CD4-positive, alpha-beta T cell treated with Interleukin-6 for 4 hours (primary cell): ENCODE measurements at regions not wholly inside any gene's neighbourhood (a gene's known extent, or its start where the extent isn't known, plus 50 kb on each side); places are given as distances from the start of the nearest gene placed in this dataset.

Experiments
- DNase-seq: peaks from one replicate; pipeline ENCODE4 v3.0.0-alpha.2; 2020; ENCODE audit warnings: mixed read lengths

GRCh38 chr5:38207343-38207742, 51.0 kb upstream of the EGFLAM start:
- DNase-seq, result no peak

GRCh38 chr5:38202741-38203140, 55.6 kb upstream of the EGFLAM start:
- DNase-seq, result no peak

DNA sequence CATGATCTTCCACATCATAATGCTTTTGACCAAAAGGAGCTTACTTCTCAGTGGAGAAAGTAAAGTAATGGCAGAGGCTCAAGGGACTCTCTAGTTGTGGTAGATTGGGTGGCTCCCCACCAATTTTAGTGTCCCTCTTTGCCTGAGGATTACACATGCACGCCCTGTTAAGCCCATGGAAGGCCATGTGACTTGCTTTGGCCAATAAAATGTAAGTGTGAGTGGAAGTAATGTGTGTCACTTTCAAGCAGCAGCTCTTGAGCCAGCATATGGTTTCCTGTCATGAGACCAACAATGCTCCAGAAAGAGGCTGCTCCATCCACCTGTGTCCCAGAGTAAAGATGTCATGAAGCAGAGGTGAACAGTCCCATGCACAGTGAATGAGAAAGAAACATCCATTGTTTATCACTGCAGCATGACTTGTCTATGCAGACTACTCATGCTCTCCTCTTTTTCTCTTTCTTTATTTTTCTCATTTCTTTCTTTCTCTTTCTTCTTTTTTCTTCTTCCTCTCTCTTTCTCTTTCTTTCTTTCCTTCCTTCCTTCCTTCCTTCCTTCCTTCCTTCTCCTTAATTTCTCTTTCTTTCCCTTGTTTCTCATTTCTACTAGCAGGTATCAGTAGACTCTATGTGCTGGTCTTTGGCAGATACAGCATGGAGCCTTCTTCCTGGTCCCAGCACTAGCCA, 57.3 kb upstream of the EGFLAM start:
- no peak for DNase-seq

- no peak for DNase-seq
Measured at GRCh38 chr5:38197118-38197517, 61.2 kb upstream of the EGFLAM start.

DNA sequence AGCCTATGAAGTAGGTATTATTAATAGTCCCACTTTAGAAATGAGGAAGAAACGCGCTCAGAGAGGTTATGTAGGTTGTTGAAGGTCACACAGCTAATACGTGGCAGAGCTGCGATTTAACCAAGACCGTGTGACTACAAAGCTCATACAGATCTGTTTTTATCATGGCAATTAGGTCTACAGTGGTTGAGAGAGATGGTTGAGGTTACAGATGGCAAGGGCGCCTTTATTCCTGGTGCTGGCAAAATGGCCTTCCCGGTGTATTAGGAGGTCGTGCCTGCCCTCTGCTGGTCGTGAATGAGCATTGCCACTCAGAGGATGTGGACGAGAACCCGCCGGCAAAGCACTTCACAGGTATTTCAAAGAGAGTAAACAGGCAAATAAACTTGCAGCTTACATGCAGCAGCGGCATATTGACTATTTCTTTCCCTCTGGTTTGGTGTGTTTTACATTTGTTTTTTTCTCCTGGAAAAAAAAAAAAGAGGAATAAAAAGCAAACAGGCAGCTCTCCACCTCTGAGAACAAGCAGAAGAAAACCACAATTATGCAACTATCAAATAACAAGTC, 65.3 kb upstream of the EGFLAM start:
- DNase-seq, result peak; percentile 47

GRCh38 chr5:38191693-38192092, 66.7 kb upstream of the EGFLAM start:
- no peak for DNase-seq

DNA sequence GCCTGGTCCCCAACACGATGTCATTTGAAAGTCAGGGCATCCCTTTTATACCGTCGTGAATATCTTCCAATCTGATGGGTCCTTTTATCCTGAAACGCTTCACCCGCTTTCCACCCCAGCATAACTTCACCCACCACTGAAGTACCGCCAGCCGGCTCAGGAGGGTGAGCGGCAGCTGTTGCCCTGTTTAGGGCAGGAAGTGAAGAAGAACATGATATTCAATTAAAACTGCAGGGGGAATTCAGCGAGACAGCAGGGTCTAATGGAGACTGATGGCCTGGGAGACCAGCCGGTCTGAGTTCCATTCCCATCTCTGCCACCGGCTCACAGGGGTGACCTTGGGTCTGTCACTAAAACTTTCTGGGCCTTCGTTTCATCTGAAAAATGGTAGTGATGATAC, 68.2 kb upstream of the EGFLAM start:
- no peak for DNase-seq

DNA sequence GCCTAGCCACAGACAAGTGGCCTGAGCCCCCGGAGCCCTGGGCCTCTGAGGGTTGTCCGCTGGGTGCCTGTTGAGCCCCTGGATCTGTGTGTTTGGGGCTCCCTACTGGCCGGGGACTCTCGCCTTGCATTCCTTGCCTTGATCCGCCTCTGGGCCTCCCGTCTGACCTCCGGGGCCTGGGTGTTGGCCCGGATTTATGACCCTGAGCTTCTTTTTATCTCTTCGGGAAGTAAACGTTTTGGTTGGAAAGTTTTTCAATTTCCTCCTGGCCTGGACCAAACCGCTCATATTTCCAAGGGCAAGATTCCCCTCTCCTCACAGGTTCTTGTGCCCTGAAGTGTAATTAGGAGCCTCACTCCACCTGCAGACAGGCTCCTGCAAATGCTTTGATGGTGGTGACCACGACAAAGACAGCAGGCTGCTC, 69.3 kb upstream of the EGFLAM start:
- no peak for DNase-seq

DNA sequence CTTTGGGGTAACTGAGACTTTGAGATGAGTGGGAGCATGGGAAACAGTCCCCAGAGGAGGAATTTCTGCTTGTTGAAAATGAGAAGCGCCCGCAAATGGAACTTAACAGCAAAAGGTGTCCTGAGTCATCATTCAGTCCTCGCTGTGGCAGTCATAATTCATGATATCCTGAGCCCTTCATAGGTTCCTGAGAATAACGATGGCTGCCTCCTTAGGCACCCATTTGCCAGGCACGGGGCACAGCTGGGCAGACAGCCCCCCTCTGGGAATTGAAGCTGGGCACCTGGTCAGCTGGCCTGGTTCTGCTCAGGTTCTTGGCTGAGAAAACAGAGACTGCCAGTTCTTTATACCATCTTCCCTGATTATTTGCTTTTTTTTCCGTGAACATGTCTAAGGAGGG, 69.8 kb upstream of the EGFLAM start:
- no peak for DNase-seq

DNA sequence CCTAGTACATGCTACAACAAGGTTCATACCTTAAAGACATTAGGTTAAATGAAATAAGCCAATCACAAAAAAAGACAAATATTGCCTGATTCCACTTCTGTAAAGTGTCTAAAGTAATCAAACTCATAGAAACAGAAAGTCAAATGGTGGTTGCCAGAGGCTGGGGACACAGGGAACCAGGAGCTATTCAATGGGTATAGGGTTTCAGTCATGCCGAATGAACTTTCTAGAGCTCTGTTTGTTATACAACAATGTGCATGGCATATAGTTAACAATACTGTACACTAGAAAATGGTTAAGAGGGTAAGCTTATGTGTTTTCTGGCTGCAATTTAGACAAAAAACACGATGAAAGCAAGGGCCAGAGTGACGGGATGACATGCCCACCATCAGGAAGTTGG, 70.8 kb upstream of the EGFLAM start:
- DNase-seq, result no peak

- DNase-seq, result no peak
Measured at GRCh38 chr5:38184627-38185026, 73.7 kb upstream of the EGFLAM start.

DNA sequence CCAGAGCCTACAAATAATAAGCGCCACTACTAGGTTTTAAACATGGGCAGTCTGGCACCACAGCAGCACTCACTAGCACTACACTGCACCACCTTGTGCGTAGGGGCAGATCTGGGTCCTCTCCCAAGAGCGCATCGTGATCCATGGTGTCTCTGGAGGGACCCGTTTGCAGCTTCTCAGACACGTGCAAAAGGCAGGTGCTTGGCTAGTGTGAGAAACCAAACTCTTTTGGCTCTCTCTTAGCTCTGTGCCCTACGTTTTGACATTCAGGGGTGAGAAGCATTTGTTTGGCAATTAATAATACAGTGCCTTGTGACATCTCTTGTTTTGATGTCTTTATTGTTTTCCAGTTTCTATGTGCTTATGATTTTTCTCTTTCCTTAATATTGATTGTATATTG, 75.4 kb upstream of the EGFLAM start:
- no peak for DNase-seq

DNA sequence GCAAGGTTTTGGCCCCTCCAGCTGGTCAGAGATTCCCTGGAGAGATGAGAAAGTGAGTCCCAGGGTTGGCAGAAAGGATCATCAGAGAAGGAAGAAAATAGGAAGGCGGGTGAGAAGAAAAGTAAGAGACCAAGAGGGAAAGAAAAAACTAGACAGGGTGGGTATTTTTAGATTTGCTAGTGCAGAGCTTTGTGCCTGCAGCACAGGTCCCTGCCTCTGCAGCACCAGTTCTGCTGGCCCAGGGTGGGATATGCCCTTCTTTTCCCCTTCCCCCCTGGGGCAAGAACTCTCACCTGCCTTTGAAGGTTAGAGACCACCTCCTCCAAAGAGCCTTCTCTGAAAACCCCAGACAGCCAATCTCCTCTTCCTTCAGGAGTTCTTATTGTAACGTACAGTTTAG, 90.3 kb upstream of the EGFLAM start:
- DNase-seq, result no peak

- no peak for DNase-seq
Measured at GRCh38 chr5:38167562-38167996, 90.8 kb upstream of the EGFLAM start.

DNA sequence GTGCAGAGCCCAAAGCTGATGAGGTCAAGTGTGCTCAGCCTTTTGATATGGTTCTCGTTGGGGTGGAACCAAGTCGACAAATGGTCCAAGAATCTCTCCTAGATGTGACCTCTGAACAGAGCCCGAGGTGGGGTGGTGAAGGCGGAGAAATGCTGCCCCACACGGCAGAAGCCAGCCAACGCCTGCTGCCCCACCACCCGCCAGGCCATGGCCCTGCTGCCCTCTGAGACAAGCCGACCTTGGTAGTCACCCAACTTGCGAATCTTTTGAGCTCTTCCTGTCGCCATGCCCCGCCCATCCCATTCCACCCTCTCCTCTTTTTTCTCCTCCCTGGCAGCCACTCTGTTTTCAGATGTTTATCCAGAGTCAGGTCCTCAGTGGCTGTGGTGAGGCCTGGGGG, 91.5 kb upstream of the EGFLAM start:
- no peak for DNase-seq

- DNase-seq, result no peak
Measured at GRCh38 chr5:38165435-38165834, 92.9 kb upstream of the EGFLAM start.

GRCh38 chr5:38164776-38165399, 93.5 kb upstream of the EGFLAM start:
- no peak for DNase-seq

DNA sequence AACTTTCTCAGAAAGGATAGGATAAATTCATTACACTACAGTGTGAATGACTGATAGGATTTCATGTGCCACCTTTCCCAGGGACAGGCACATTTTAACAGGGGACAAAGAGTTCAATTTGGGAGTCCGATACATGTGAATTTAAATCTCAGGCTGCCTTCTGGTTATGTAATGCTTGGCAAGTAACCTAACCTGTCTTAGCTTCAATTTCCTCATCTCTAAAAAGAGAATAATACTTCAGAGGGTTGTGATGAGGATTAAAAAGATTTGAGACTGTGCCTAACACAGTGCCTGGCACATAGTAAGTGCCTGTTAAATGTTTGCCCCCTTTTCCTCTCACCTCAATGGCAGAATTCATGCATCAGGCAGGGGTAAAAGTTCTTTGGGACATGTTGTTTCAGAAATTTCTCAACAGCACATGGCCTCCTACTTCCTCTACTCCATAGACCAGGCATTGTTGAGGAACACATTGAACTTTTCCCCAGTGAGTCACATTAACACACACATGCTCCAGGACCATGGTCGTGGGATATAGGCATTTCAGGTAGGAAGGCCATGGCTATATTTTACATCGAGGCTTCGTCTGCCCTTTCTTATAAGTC, 94.6 kb upstream of the EGFLAM start:
- DNase-seq, result no peak

DNA sequence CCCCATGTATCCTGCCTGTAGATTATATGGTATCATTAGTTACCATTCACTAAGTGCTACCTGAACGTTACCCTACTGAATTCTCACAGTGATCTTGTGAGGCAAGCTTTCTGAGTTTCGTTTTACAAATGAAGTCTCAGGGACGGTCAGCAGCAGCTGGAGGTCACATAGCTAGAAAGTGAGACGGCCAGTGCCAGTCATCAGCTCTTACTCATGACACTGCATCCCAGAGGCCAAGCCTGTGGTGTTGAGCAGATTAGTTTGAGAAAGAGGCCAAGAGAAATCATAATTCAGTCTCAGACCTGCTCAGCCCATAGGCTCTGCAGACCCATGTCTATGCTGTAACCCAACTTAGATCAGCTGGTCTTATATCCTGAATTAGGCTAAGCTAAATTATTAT, 95.7 kb upstream of the EGFLAM start:
- no peak for DNase-seq

GRCh38 chr5:38157024-38157423, 101.3 kb upstream of the EGFLAM start:
- DNase-seq, result no peak

- DNase-seq, result no peak
Measured at GRCh38 chr5:38154615-38155204, 103.6 kb upstream of the EGFLAM start.

GRCh38 chr5:38151878-38152277, 106.5 kb upstream of the EGFLAM start:
- no peak for DNase-seq

DNA sequence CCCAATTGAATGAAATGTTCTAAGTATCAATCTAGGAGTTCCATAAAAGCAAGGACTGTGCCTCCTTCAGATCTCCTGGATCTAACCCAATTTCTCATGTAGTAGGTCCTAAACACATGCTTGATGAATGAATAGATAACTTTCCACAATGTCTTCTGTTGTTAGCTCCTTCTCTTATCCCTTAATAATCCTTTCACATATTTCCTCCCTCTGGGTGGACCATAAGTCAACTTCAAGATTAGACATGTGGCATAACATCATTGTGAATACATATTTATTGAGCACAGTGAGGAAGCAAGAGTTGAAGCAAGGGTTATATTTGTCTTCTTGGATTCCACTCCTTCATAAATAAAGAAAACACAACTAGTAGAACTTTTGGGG, 108.6 kb upstream of the EGFLAM start:
- DNase-seq, result no peak
